GM23338 (cell line): ENCODE measurements at regions not wholly inside any gene's neighbourhood (a gene's known extent, or its start where the extent isn't known, plus 50 kb on each side); places are given as distances from the start of the nearest gene placed in this dataset.

ENCODE experiments used
- ATAC-seq: fragments of 200-7000 bp; cut with Tn5 transposase; 3 replicates; pipeline ENCODE4 v1.9.1; 2020
- DNase-seq: peaks from one replicate; pipeline ENCODE4 v3.0.0-alpha.2; 2015; ENCODE audit warnings: low spot score
- H2AFZ ChIP-seq: fragments of 200-600 bp; sonication (generic); 2 replicates; pipeline ENCODE4 v1.8.0; 2016; ENCODE audit warnings: antibody characterized with exemption, mild to moderate bottlenecking, moderate library complexity
- H3F3A ChIP-seq: fragments of 200-600 bp; sonication (generic); replicated peaks from 2 replicates; pipeline ENCODE4 v1.8.0; 2017; ENCODE audit warnings: antibody characterized with exemption, mixed run types, low read depth
- H3K27ac ChIP-seq: fragments of 200-600 bp; sonication (generic); 2 replicates; pipeline ENCODE4 v1.6.1; 2016; ENCODE audit warnings: low read depth
- H3K27me3 ChIP-seq: fragments of 200-600 bp; sonication (generic); 2 replicates; pipeline ENCODE4 v1.8.0; 2016; ENCODE audit warnings: mild to moderate bottlenecking, mixed run types, moderate library complexity; ENCODE audit not compliant: insufficient read depth
- H3K36me3 ChIP-seq: fragments of 200-600 bp; sonication (generic); 2 replicates; pipeline ENCODE4 v1.8.0; 2016; ENCODE audit warnings: mild to moderate bottlenecking; ENCODE audit not compliant: insufficient read depth
- H3K4me1 ChIP-seq: fragments of 200-600 bp; sonication (generic); 2 replicates; pipeline ENCODE4 v1.8.0; 2016; ENCODE audit warnings: mild to moderate bottlenecking, moderate library complexity; ENCODE audit not compliant: insufficient read depth
- H3K4me2 ChIP-seq: fragments of 200-600 bp; sonication (generic); 2 replicates; pipeline ENCODE4 v1.7.1; 2017; ENCODE audit warnings: mixed run types
- H3K4me3 ChIP-seq: fragments of 200-600 bp; sonication (generic); 2 replicates; pipeline ENCODE4 v1.6.1; 2016; ENCODE audit warnings: mixed run types
- H3K79me2 ChIP-seq: fragments of 200-600 bp; sonication (generic); replicated peaks from 2 replicates; pipeline ENCODE4 v1.8.0; 2017; ENCODE audit warnings: mild to moderate bottlenecking; ENCODE audit not compliant: insufficient read depth
- H3K9me2 ChIP-seq: fragments of 200-600 bp; sonication (generic); 2 replicates; pipeline ENCODE4 v1.8.0; 2017; ENCODE audit not compliant: insufficient read depth
- H4K20me1 ChIP-seq: fragments of 200-600 bp; sonication (generic); replicated peaks from 2 replicates; pipeline ENCODE4 v1.8.0; 2017; ENCODE audit warnings: mild to moderate bottlenecking; ENCODE audit not compliant: insufficient read depth
- H3K27ac Mint-ChIP-seq: 2 replicates; pipeline ENCODE4 v1.8.0; 2020; ENCODE audit warnings: inconsistent platforms, mild to moderate bottlenecking, moderate library complexity, mixed read lengths
- H3K27me3 Mint-ChIP-seq: 3 replicates; pipeline ENCODE4 v1.8.0; 2022; ENCODE audit warnings: low read depth, mild to moderate bottlenecking, moderate library complexity, mixed read lengths, inconsistent platforms; ENCODE audit not compliant: insufficient read depth, poor library complexity
- H3K36me3 Mint-ChIP-seq: 3 replicates; pipeline ENCODE4 v1.8.0; 2021; ENCODE audit warnings: low read depth, mild to moderate bottlenecking, inconsistent platforms, moderate library complexity, mixed read lengths
- H3K4me1 Mint-ChIP-seq: 3 replicates; pipeline ENCODE4 v1.8.0; 2020; ENCODE audit warnings: mild to moderate bottlenecking, inconsistent platforms, mixed read lengths
- H3K4me3 Mint-ChIP-seq: 3 replicates; pipeline ENCODE4 v1.8.0; 2021; ENCODE audit warnings: moderate library complexity, mild to moderate bottlenecking, inconsistent platforms, mixed read lengths
- H3K9me3 Mint-ChIP-seq: 3 replicates; pipeline ENCODE4 v1.8.0; 2020; ENCODE audit warnings: moderate library complexity, mild to moderate bottlenecking, inconsistent platforms, mixed read lengths
- CREB1 ChIP-seq: fragments of 250-450 bp; sonication (Bioruptor Pico); IDR thresholded peaks from 2 replicates; pipeline ENCODE4 v1.5.0; 2020; ENCODE audit warnings: low read depth, mild to moderate bottlenecking, moderate library complexity
- EZH2 ChIP-seq: fragments of 200-600 bp; sonication (generic); IDR thresholded peaks from one replicate; pipeline ENCODE4 v1.8.0; 2017; ENCODE audit warnings: antibody characterized with exemption, mild to moderate bottlenecking, low read depth; ENCODE audit not compliant: unreplicated experiment
- EZH2phosphoT487 ChIP-seq: fragments of 200-600 bp; sonication (generic); IDR thresholded peaks from one replicate; pipeline ENCODE4 v1.8.1; 2018; ENCODE audit warnings: antibody characterized with exemption; ENCODE audit not compliant: unreplicated experiment
- JUNB ChIP-seq: IDR thresholded peaks from one replicate; pipeline ENCODE4 v1.6.1; 2016; ENCODE audit warnings: antibody characterized with exemption; ENCODE audit not compliant: unreplicated experiment
- NANOG ChIP-seq: IDR thresholded peaks from 2 replicates; pipeline ENCODE4 v1.6.1; 2016; ENCODE audit warnings: antibody characterized with exemption, borderline replicate concordance
- POLR2AphosphoS5 ChIP-seq: IDR thresholded peaks from 2 replicates; pipeline ENCODE4 v1.6.1; 2016; ENCODE audit warnings: antibody characterized with exemption, low read depth
- ZNF114 ChIP-seq: fragments of 250-450 bp; sonication (Bioruptor Pico); IDR thresholded peaks from 2 replicates; pipeline ENCODE4 v1.5.0; 2020; ENCODE audit warnings: mild to moderate bottlenecking, moderate library complexity
- ZNF331 ChIP-seq: fragments of 250-450 bp; sonication (Bioruptor Pico); IDR thresholded peaks from 2 replicates; pipeline ENCODE4 v1.5.0; 2020; ENCODE audit warnings: low read depth, mild to moderate bottlenecking, moderate library complexity
- TF ChIP-seq, protein P1 (sequence below): IDR thresholded peaks from 2 replicates; pipeline ENCODE4 v1.6.1; 2016; ENCODE audit warnings: antibody characterized with exemption
- TF ChIP-seq, protein P2 (sequence below), 2 experiments: fragments of 200-600 bp in 1 of 2; sonication (generic) in 1 of 2; conservative IDR thresholded peaks; 2 replicates each; pipeline versions ENCODE4 v1.5.1 to v1.6.1; 2016 to 2017; ENCODE audit warnings: antibody characterized with exemption in 2 of 2, low read depth in 2 of 2, mild to moderate bottlenecking in 2 of 2, moderate library complexity in 1 of 2
- TF ChIP-seq, protein P3 (sequence below): IDR thresholded peaks from one replicate; pipeline ENCODE4 v1.6.1; 2018; ENCODE audit warnings: antibody characterized with exemption; ENCODE audit not compliant: unreplicated experiment

DNA sequence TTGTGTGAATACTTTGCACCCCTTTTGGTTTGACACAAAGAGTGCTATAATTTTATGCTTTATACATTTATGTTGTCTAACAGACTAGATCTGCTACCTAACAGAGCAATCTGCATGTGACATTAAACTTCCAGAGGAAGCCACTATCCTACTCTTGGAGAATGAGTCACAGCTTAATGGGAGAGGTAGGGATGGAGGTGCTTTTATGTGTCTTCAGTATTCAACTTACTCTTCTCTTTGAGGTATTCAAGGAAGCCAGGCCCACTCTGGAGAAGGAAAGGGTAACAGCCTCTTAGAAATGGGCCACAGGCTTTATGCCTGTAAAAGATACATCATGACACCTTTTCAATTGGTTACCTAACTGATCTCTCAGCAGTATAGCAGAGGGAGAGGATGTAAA lies 85.8 kb upstream of the NEUROD1 start:
- no peaks in the 10 kb centered on the region for H3K36me3 Mint-ChIP-seq
- H3K4me3 Mint-ChIP-seq: no peak overlapping the region
- no peak for ATAC-seq

DNA sequence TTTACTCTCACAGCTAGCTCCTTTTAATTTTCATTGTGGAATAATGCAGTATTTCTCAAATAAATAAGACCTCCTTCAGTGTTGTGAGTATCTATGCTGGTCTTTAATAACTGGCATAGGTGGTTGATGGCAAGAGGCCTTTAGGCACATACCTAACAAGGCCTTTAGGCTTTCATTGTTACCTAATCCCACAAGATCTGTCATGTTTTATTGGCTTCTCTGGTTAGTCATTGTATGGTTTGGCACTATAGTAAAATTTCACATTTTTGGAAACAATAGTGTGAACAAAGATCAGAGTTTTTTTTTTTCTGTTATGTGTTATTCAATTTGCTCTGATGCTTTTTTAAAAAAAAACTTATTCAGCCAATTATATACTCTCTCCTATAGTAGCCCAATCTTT lies 89.8 kb upstream of the NEUROD1 start:
- DNase-seq (no peak), ATAC-seq (no peak)
- Histone ChIP-seq H2AFZ (no peak overlapping the region), H3K27me3 (no peaks in the 10 kb centered on the region), H3K9me2 (0 out of 2 replicates have a peak, but pooled peaks cover 5% of the 10 kb centered on the region), H3K79me2 (no peaks in the 10 kb centered on the region), H3K27ac (no peak overlapping the region), H4K20me1 (no peaks in the 10 kb centered on the region), H3K4me3 (no peak overlapping the region), H3K4me2 (no peak overlapping the region), H3K4me1 (no peaks in the 10 kb centered on the region), H3F3A (no peaks in the 10 kb centered on the region), H3K36me3 (no peaks in the 10 kb centered on the region)
- H3K4me1 Mint-ChIP-seq: no peaks in the 10 kb centered on the region
- no peaks in the 10 kb centered on the region; the same call in 2 of the 3 replicates for H3K9me3 Mint-ChIP-seq
- no peaks in the 10 kb centered on the region for H3K36me3 Mint-ChIP-seq
- no peak overlapping the region for H3K4me3 Mint-ChIP-seq
- H3K27me3 Mint-ChIP-seq: no peaks in the 10 kb centered on the region
- no peak overlapping the region for H3K27ac Mint-ChIP-seq
- no peak for TF ChIP-seq JUNB
- no peak for TF ChIP-seq ZNF114 (CRISPR knock-in tag)
- TF ChIP-seq CREB1 (CRISPR knock-in tag): no peak
- TF ChIP-seq, protein P1, sequence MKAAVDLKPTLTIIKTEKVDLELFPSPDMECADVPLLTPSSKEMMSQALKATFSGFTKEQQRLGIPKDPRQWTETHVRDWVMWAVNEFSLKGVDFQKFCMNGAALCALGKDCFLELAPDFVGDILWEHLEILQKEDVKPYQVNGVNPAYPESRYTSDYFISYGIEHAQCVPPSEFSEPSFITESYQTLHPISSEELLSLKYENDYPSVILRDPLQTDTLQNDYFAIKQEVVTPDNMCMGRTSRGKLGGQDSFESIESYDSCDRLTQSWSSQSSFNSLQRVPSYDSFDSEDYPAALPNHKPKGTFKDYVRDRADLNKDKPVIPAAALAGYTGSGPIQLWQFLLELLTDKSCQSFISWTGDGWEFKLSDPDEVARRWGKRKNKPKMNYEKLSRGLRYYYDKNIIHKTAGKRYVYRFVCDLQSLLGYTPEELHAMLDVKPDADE: no peak
- TF ChIP-seq NANOG: no peak
- TF ChIP-seq EZH2: no peak
- no peak for TF ChIP-seq EZH2phosphoT487
- no peak for TF ChIP-seq POLR2AphosphoS5
- TF ChIP-seq ZNF331 (CRISPR knock-in tag): no peak
- TF ChIP-seq, protein P2, sequence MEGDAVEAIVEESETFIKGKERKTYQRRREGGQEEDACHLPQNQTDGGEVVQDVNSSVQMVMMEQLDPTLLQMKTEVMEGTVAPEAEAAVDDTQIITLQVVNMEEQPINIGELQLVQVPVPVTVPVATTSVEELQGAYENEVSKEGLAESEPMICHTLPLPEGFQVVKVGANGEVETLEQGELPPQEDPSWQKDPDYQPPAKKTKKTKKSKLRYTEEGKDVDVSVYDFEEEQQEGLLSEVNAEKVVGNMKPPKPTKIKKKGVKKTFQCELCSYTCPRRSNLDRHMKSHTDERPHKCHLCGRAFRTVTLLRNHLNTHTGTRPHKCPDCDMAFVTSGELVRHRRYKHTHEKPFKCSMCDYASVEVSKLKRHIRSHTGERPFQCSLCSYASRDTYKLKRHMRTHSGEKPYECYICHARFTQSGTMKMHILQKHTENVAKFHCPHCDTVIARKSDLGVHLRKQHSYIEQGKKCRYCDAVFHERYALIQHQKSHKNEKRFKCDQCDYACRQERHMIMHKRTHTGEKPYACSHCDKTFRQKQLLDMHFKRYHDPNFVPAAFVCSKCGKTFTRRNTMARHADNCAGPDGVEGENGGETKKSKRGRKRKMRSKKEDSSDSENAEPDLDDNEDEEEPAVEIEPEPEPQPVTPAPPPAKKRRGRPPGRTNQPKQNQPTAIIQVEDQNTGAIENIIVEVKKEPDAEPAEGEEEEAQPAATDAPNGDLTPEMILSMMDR (conservative IDR thresholded peaks at IDR 0.05; ENCODE audit: low read depth in 2 of 2): no peak

More for the DNA sequence above, 85.8 kb upstream of the NEUROD1 start:
- TF ChIP-seq, protein P3, sequence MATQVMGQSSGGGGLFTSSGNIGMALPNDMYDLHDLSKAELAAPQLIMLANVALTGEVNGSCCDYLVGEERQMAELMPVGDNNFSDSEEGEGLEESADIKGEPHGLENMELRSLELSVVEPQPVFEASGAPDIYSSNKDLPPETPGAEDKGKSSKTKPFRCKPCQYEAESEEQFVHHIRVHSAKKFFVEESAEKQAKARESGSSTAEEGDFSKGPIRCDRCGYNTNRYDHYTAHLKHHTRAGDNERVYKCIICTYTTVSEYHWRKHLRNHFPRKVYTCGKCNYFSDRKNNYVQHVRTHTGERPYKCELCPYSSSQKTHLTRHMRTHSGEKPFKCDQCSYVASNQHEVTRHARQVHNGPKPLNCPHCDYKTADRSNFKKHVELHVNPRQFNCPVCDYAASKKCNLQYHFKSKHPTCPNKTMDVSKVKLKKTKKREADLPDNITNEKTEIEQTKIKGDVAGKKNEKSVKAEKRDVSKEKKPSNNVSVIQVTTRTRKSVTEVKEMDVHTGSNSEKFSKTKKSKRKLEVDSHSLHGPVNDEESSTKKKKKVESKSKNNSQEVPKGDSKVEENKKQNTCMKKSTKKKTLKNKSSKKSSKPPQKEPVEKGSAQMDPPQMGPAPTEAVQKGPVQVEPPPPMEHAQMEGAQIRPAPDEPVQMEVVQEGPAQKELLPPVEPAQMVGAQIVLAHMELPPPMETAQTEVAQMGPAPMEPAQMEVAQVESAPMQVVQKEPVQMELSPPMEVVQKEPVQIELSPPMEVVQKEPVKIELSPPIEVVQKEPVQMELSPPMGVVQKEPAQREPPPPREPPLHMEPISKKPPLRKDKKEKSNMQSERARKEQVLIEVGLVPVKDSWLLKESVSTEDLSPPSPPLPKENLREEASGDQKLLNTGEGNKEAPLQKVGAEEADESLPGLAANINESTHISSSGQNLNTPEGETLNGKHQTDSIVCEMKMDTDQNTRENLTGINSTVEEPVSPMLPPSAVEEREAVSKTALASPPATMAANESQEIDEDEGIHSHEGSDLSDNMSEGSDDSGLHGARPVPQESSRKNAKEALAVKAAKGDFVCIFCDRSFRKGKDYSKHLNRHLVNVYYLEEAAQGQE: no peak
- TF ChIP-seq, protein P2 (conservative IDR thresholded peaks at IDR 0.05; ENCODE audit: low read depth in 2 of 2): no peak
- TF ChIP-seq, protein P1: no peak
- no peaks in the 10 kb centered on the region for H4K20me1 ChIP-seq
- DNase-seq: no peak
- H3K4me1 ChIP-seq: no peaks in the 10 kb centered on the region; the same call in 1 of the 2 replicates
- H3K36me3 ChIP-seq: no peaks in the 10 kb centered on the region
- no peak overlapping the region for H2AFZ ChIP-seq
- H3K9me2 ChIP-seq: 0 out of 2 replicates have a peak, but pooled peaks cover 3% of the 10 kb centered on the region
- H3K27ac ChIP-seq: no peak overlapping the region
- Mint-ChIP-seq H3K27me3 (no peaks in the 10 kb centered on the region), H3K9me3 (no peaks in the 10 kb centered on the region; the same call in 2 of the 3 replicates), H3K27ac (no peak overlapping the region), H3K4me1 (no peaks in the 10 kb centered on the region)
- no peak overlapping the region for H3K4me2 ChIP-seq
- H3K4me3 ChIP-seq: no peak overlapping the region
- no peaks in the 10 kb centered on the region for H3K79me2 ChIP-seq
- H3F3A ChIP-seq: no peaks in the 10 kb centered on the region
- no peaks in the 10 kb centered on the region for H3K27me3 ChIP-seq
